ENCODE measurements at regions not wholly inside any gene's neighbourhood (a gene's known extent, or its start where the extent isn't known, plus 50 kb on each side); places are given as distances from the start of the nearest gene placed in this dataset.

DNA sequence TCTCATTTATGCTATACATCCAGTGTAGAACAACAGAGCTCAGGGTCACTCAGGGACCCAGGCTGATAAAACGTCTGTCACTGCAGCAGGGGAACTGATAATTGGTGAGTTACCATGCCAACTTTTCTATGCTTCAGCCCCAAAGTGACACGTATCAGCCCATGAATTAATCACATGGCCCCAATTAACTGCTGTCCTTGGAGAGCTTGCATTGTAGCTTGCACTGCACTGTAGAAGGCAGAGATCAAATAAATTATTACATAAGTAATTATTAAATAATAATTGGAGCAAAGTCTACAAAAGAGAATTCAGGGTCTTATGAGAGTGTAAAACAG lies 144.6 kb downstream of the SUDS3 start:
- TF ChIP-seq POLR2AphosphoS5 (IDR thresholded peaks at IDR 0.05; ENCODE audit: low read depth, low read length) (no peak), TAF1 (IDR thresholded peaks at IDR 0.05; ENCODE audit: borderline replicate concordance, insufficient read depth, low read length) (no peak), SIN3A (IDR thresholded peaks at IDR 0.05; ENCODE audit: borderline replicate concordance, insufficient read depth, low read length) (no peak)
- TF ChIP-seq, protein P1, sequence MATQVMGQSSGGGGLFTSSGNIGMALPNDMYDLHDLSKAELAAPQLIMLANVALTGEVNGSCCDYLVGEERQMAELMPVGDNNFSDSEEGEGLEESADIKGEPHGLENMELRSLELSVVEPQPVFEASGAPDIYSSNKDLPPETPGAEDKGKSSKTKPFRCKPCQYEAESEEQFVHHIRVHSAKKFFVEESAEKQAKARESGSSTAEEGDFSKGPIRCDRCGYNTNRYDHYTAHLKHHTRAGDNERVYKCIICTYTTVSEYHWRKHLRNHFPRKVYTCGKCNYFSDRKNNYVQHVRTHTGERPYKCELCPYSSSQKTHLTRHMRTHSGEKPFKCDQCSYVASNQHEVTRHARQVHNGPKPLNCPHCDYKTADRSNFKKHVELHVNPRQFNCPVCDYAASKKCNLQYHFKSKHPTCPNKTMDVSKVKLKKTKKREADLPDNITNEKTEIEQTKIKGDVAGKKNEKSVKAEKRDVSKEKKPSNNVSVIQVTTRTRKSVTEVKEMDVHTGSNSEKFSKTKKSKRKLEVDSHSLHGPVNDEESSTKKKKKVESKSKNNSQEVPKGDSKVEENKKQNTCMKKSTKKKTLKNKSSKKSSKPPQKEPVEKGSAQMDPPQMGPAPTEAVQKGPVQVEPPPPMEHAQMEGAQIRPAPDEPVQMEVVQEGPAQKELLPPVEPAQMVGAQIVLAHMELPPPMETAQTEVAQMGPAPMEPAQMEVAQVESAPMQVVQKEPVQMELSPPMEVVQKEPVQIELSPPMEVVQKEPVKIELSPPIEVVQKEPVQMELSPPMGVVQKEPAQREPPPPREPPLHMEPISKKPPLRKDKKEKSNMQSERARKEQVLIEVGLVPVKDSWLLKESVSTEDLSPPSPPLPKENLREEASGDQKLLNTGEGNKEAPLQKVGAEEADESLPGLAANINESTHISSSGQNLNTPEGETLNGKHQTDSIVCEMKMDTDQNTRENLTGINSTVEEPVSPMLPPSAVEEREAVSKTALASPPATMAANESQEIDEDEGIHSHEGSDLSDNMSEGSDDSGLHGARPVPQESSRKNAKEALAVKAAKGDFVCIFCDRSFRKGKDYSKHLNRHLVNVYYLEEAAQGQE (IDR thresholded peaks at IDR 0.05; ENCODE audit: insufficient read depth in 1 of 2, low read depth in 2 of 2, low read length in 2 of 2): no peak
